Erythroblast (primary cell): ENCODE measurements at regions not wholly inside any gene's neighbourhood (a gene's known extent, or its start where the extent isn't known, plus 50 kb on each side); places are given as distances from the start of the nearest gene placed in this dataset.

Experiments used
- GATA1 ChIP-seq: IDR thresholded peaks from 2 replicates; pipeline ENCODE4 v1.6.1; 2011; ENCODE audit warnings: low read depth, mild to moderate bottlenecking, control low read depth, low read length, moderate library complexity
- POLR2A ChIP-seq: IDR thresholded peaks from 2 replicates; pipeline ENCODE4 v1.6.1; 2011; ENCODE audit warnings: mild to moderate bottlenecking, low read length

GRCh38 chr5:155729684-155730059, 597.3 kb upstream of the SGCD start:
- TF ChIP-seq POLR2A (no peak), GATA1 (no peak)
